Common myeloid progenitor, CD34-positive (primary cell): ENCODE measurements at regions not wholly inside any gene's neighbourhood (a gene's known extent, or its start where the extent isn't known, plus 50 kb on each side); places are given as distances from the start of the nearest gene placed in this dataset.

Source experiments
- CTCF ChIA-PET: fragments of 350-600 bp; sonication (Branson Sonifier 250); formaldehyde crosslinking; loops from one replicate; lab custom pipeline; 2021; ENCODE audit warnings: antibody characterized with exemption; lab: Charles Lee
- POLR2A ChIA-PET: fragments of 350-600 bp; sonication (Branson Sonifier 250); formaldehyde crosslinking; loops from one replicate; lab custom pipeline; 2021; ENCODE audit warnings: antibody characterized with exemption; lab: Charles Lee
- DNase-seq, 3 donors: peaks; one replicate each; pipeline versions ENCODE4 v3.0.0 to v3.0.0-alpha.2; 2013
- H3K27ac ChIP-seq, 2 experiments: 1 replicate in 1 of 2; 2 replicates in 1 of 2; pipeline ENCODE4 v1.7.0; 2013; ENCODE audit warnings: inconsistent platforms in 2 of 2, low read length in 2 of 2, mild to moderate bottlenecking in 2 of 2, low read depth in 1 of 2, moderate library complexity in 1 of 2; ENCODE audit not compliant: severe bottlenecking in 2 of 2, insufficient read depth in 1 of 2, poor library complexity in 1 of 2
- H3K27me3 ChIP-seq, 5 experiments: replicated peaks in 2 of 5; 1 replicate in 3 of 5; 2 replicates in 2 of 5; pipeline versions ENCODE4 v1.6.1 to v1.7.0; 2013; ENCODE audit warnings: low read length in 4 of 5, mild to moderate bottlenecking in 2 of 5, moderate library complexity in 2 of 5, inconsistent platforms in 1 of 5; ENCODE audit not compliant: insufficient read depth in 5 of 5, control insufficient read depth in 4 of 5
- H3K36me3 ChIP-seq, 4 experiments: 1 replicate in 2 of 4; 2 replicates in 2 of 4; pipeline versions ENCODE4 v1.6.1 to v1.7.0; 2013; ENCODE audit warnings: low read length in 3 of 4, control low read depth in 1 of 4, mild to moderate bottlenecking in 1 of 4; ENCODE audit not compliant: control insufficient read depth in 4 of 4, insufficient read depth in 4 of 4
- H3K4me1 ChIP-seq, 4 experiments: 1 replicate in 3 of 4; 2 replicates in 1 of 4; pipeline versions ENCODE4 v1.6.1 to v1.7.1; 2013; ENCODE audit warnings: low read length in 3 of 4, mild to moderate bottlenecking in 3 of 4, control low read depth in 1 of 4, inconsistent platforms in 1 of 4, moderate library complexity in 1 of 4; ENCODE audit not compliant: control insufficient read depth in 4 of 4, insufficient read depth in 4 of 4; ENCODE audit errors: control extremely low read depth in 1 of 4
- H3K4me3 ChIP-seq, 7 experiments: 1 replicate in 4 of 7; 2 replicates in 3 of 7; pipeline versions ENCODE4 v1.5.1 to v1.7.0; 2013; ENCODE audit warnings: mild to moderate bottlenecking in 7 of 7, low read length in 6 of 7, moderate library complexity in 6 of 7, inconsistent platforms in 2 of 7, low read depth in 2 of 7, control low read depth in 1 of 7; ENCODE audit not compliant: insufficient read depth in 4 of 7, control insufficient read depth in 1 of 7; ENCODE audit errors: extremely low read depth in 1 of 7
- H3K9me3 ChIP-seq, 5 experiments: 1 replicate in 4 of 5; 2 replicates in 1 of 5; pipeline versions ENCODE4 v1.6.1 to v1.7.1; 2013; ENCODE audit warnings: low read length in 4 of 5, mild to moderate bottlenecking in 2 of 5, inconsistent platforms in 1 of 5, low read depth in 1 of 5, moderate library complexity in 1 of 5; ENCODE audit not compliant: control insufficient read depth in 4 of 5, insufficient read depth in 2 of 5; ENCODE audit errors: control extremely low read depth in 1 of 5
- WGBS: methylation state at CpG from one replicate; pipeline ENCODE4 v1.1.5; 2013; ENCODE audit not compliant: insufficient coverage; 5-methylcytosine and 5-hydroxymethylcytosine counted together

DNA sequence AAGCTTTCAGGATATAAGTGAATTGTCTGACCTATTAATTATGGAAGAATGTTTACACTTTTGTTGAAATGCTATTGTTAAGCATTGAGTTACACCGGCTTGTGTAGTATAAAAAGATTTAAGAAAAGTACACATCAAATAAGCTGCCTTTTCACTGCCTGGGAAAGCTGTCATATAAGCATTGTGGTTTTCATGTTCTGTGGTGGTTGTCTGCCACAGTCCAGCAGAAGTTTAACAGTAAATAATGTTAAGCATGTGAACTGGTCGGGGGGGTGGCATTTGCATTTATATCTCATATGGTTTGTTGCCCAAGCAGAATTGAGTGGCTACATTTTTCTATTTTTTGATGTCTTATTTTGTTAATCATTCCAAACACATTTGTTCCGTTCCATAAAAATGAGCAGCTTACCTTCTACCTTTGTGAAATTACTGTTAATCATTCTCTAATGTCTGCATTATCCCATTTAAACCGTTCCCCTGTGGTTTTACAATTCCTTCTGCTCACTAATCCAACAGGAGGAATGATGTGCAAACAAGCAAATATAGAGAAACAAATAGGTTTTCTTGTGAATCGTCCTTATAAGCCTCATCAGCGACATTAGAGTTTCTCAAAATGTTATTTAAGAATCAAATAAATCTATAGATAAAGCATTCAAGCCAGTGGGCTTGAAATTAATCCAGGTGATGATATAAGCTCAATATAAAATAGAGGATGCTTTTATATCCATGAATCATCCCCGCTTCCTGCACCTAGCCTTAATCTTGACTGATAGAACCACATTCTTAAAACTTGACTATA, 160.8 kb upstream of the SAMSN1 start:
- peak in 2 of 3 donors; percentile 35 to 41 for DNase-seq
- Histone ChIP-seq H3K4me1 (peaks cover 0 to 7% (median 0%) of the 10 kb centered on the region in 4 experiments), H3K27ac (no peak overlapping the region), H3K4me3 (no peak overlapping the region), H3K36me3 (no peaks in the 10 kb centered on the region), H3K9me3 (peaks cover 0 to 3% (median 0%) of the 10 kb centered on the region in 5 experiments), H3K27me3 (no peaks in the 10 kb centered on the region)
- CTCF ChIA-PET, result interaction anchor here (1.5 kb wide), 1 partner anchor 19 kb away, joined by 3 read pairs; no protein-coding TSS in a partner anchor
- 80% methylated on average over 1 of the region's 7 CpGs for WGBS
- POLR2A ChIA-PET, result no interaction called here

DNA sequence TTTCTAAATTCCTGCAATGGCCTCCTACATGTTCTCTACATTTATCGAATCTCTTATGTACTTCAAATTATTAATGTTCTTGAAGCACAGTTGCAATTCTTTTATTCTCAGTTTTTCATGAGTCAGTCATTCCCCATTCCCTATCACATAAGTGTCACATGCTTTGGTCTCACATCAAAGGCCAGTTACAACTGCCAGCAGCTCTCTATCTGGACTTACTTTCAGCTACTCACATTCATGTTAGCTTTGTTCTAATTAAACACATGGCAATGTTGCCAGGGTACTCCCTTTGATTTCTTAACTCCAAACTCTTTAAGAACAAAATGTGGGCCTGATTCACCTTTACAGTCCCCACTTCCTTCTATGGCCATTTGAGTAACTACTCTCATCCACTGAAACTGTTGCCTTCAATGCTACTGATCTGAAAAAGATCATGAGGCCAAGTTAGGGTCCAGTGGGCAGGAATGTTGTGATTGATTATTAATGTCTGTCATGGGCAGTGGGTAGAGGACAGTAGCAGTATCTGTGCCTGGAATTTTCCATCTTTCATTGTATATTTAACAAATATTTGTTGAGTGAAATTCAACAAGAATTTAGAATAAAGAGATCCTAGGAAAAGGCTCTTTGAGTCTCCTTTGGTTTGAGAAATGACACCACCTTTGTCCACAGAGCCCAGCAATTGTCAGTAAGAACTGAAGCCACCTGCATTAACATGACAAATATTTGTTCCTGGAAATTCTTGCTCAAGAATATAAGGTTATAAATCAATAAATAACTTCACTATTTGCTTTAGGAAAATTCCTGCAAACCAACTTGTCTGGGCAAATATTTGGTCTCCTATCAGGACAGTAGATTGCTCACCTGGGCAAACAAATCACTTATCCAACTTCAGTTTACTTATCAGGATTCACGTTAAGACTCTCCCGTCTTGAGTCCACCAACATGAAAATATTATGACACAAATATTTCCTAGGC, 153.6 kb upstream of the SAMSN1 start:
- H3K36me3 ChIP-seq, result no peaks in the 10 kb centered on the region
- no peaks in the 10 kb centered on the region for H3K27me3 ChIP-seq
- H3K27ac ChIP-seq, result no peak overlapping the region
- CTCF ChIA-PET, result no interaction called here
- no peak for DNase-seq
- H3K9me3 ChIP-seq, result no peaks in the 10 kb centered on the region
- 100% methylated on average over 3 of the region's 3 CpGs for WGBS
- POLR2A ChIA-PET, result interaction anchor here (0.6 kb wide), 1 partner anchor 689 kb away, joined by 4 read pairs; no protein-coding TSS in a partner anchor
- H3K4me1 ChIP-seq, result no peaks in the 10 kb centered on the region
- no peak overlapping the region for H3K4me3 ChIP-seq

DNA sequence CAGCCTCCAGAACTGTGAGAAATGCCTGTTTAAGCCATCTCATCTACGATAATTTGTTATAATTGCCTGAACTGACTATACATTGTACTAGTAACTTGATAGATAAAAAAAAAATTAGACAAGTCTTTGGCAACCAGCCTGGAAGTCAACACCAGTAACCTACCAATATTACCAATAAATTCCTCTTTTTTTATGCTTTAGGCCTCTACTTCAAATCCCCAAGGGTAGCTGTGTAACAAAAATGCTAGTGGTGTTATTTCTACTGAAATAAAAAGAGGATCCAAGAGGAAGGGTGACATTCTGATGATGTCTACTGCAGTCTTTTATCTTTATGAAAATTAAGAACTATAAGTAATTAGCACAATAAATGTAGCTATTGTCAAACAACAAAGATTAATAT, 151.7 kb upstream of the SAMSN1 start:
- POLR2A ChIA-PET, result interaction anchor here (0.6 kb wide), 1 partner anchor 151 kb away, joined by 3 read pairs; no protein-coding TSS in a partner anchor
- H3K9me3 ChIP-seq, result no peaks in the 10 kb centered on the region

DNA sequence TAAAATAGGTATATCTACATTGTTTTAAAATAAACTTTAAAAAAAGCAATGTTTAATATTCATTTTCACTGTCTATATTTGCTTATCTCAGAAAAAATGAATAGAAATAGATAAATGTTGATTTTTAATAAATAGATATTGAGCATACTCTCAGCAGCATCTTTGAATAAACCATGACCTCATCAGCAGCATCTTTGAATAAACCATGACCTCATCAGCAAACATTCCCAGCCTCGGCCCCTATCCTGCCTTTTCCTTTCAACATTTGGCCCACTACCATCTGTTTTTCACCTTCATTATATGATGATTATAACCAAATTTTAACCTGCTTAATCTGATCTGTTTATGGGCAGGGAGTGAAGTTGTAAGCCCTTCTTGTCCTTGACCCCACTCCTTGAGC, 148.7 kb upstream of the SAMSN1 start:
- ChIA-PET CTCF (no interaction called here), POLR2A (no interaction called here)
- H3K27ac ChIP-seq, result no peak overlapping the region
- no peak overlapping the region for H3K4me3 ChIP-seq
- no peaks in the 10 kb centered on the region for H3K36me3 ChIP-seq
- WGBS, result no CpG with 5 or more reads among the region's 1 CpG
- peaks cover 0 to 4% (median 0%) of the 10 kb centered on the region in 4 experiments for H3K4me1 ChIP-seq
- DNase-seq, result no peak
- H3K27me3 ChIP-seq, result no peaks in the 10 kb centered on the region
- H3K9me3 ChIP-seq, result no peaks in the 10 kb centered on the region

More for the DNA sequence above, 151.7 kb upstream of the SAMSN1 start:
- no peak for DNase-seq
- WGBS, result no CpG with 5 or more reads among the region's 1 CpG
- CTCF ChIA-PET, result no interaction called here
- Histone ChIP-seq H3K27ac (no peak overlapping the region), H3K36me3 (no peaks in the 10 kb centered on the region), H3K27me3 (no peaks in the 10 kb centered on the region), H3K4me3 (no peak overlapping the region), H3K4me1 (no peaks in the 10 kb centered on the region)

DNA sequence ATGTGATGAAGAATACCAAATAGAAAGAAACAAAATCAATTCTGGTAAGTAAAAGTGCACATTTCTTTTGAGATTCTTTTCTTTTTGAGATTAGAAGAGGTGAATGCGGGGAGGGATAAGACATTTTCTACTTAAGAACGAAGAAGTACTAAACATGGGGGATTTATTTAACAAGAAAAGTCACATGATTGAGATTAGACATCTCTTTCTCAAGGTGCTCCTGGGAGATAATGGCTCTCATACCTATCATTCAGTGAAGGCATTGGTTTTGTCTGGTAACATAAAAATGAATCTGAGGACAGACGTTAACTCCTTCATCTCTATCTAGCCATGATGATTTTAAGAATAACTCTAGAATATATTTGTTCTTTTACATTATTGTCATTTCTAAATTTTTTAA, 147.9 kb upstream of the SAMSN1 start:
- no CpG with 5 or more reads among the region's 3 CpGs for WGBS
- Histone ChIP-seq H3K27ac (no peak overlapping the region), H3K9me3 (no peaks in the 10 kb centered on the region), H3K4me3 (no peak overlapping the region), H3K27me3 (no peaks in the 10 kb centered on the region), H3K36me3 (no peaks in the 10 kb centered on the region), H3K4me1 (peaks cover 0 to 4% (median 0%) of the 10 kb centered on the region in 4 experiments)
- CTCF ChIA-PET, result no interaction called here
- POLR2A ChIA-PET, result interaction anchor here (0.5 kb wide), 1 partner anchor 54 kb away, joined by 3 read pairs; no protein-coding TSS in a partner anchor
- peak in 1 of 3 donors; percentile 33 for DNase-seq

DNA sequence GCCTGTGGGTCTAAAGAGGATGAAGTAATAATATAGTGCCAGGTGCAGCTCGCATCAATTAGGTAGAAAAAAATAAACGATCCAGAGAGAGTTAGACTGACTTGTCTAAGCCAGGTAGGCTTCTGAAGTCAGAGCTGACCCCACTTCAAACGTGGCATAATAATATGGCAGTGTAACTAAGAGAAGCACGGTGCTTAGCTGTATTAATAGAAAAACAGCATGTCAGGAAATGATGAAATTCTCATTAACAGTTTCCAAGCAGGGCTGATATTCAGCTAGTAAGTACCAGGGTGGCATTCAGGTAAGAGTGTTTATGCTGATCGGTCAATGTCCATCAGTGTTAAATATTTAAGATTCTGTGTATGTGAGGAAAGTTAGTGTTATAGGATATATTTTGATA, 145.8 kb upstream of the SAMSN1 start:
- ChIA-PET CTCF (interaction anchor here (0.8 kb wide), 1 partner anchor 16 kb away, joined by 3 read pairs; no protein-coding TSS in a partner anchor), POLR2A (no interaction called here)
- H3K9me3 ChIP-seq, result no peaks in the 10 kb centered on the region
- no peaks in the 10 kb centered on the region for H3K27me3 ChIP-seq
- 69% methylated on average over 4 of the region's 5 CpGs for WGBS
- no peak for DNase-seq
- H3K27ac ChIP-seq, result no peak overlapping the region
- no peak overlapping the region for H3K4me3 ChIP-seq
- H3K36me3 ChIP-seq, result no peaks in the 10 kb centered on the region
- H3K4me1 ChIP-seq, result peaks cover 0 to 15% (median 0%) of the 10 kb centered on the region in 4 experiments
